ENCODE measurements at regions not wholly inside any gene's neighbourhood (a gene's known extent, or its start where the extent isn't known, plus 50 kb on each side); places are given as distances from the start of the nearest gene placed in this dataset.

DNA sequence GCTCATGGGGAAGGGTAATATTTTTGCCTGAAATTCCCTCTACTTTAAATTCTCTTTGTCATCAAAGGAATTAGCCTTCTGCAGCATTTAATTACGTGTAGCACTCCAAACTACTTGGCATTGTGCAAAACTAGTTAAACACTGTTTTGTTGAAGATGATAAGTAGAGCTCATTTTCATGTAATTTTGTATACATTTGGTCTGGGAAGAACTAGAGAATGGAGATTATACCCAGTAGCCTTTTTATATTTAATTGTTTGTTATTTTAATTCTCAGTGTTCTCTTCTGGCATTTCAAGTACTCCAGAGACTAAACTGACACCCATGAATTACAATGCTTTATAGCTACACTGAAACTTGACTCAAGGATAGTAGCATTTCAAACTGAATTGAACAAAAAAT lies 211.5 kb upstream of the SMIM31 start:
- H3K36me3 ChIP-seq (ENCODE audit: insufficient read depth, insufficient read length, low read length): no peaks in the 10 kb centered on the region
- TF ChIP-seq SUZ12 (IDR thresholded peaks at IDR 0.05; ENCODE audit: extremely low read depth, insufficient read depth, insufficient read length) (no peak), YY1 (IDR thresholded peaks at IDR 0.05; ENCODE audit: insufficient read depth, insufficient read length) (no peak), ZNF274 (IDR thresholded peaks at IDR 0.05; ENCODE audit: low read depth, low read length) (no peak)
- H3K9ac ChIP-seq (ENCODE audit: insufficient read length, low read depth): no peak overlapping the region
- DNase-seq (ENCODE audit: low read depth, low spot score): no peak
- H3K4me1 ChIP-seq (ENCODE audit: insufficient read depth, insufficient read length): no peaks in the 10 kb centered on the region
- no peaks in the 10 kb centered on the region for H3K27me3 ChIP-seq (ENCODE audit: insufficient read depth, insufficient read length)
- no peak overlapping the region for H3K4me3 ChIP-seq (ENCODE audit: insufficient read length, low read depth)
- peaks cover 13% of the 10 kb centered on the region; the same call in 1 of the 2 replicates for H3K9me3 ChIP-seq (ENCODE audit: insufficient read depth, low read length)

GRCh38 chr4:164550989-164551712 lies 202.8 kb upstream of the SMIM31 start:
- no peak for DNase-seq (ENCODE audit: low read depth, low spot score)
- H3K4me3 ChIP-seq (ENCODE audit: insufficient read length, low read depth): no peak overlapping the region
- no peaks in the 10 kb centered on the region for H3K9me3 ChIP-seq (ENCODE audit: insufficient read depth, low read length)
- H3K9ac ChIP-seq (ENCODE audit: insufficient read length, low read depth): no peak overlapping the region
- no peak for TF ChIP-seq YY1 (IDR thresholded peaks at IDR 0.05; ENCODE audit: insufficient read depth, insufficient read length)
- TF ChIP-seq SUZ12 (IDR thresholded peaks at IDR 0.05; ENCODE audit: extremely low read depth, insufficient read depth, insufficient read length): no peak
- TF ChIP-seq ZNF274 (IDR thresholded peaks at IDR 0.05; ENCODE audit: low read depth, low read length): no peak
- no peaks in the 10 kb centered on the region for H3K36me3 ChIP-seq (ENCODE audit: insufficient read depth, insufficient read length, low read length)
- H3K4me1 ChIP-seq (ENCODE audit: insufficient read depth, insufficient read length): no peaks in the 10 kb centered on the region
- no peaks in the 10 kb centered on the region for H3K27me3 ChIP-seq (ENCODE audit: insufficient read depth, insufficient read length)

GRCh38 chr4:164551713-164552040 lies 202.3 kb upstream of the SMIM31 start:
- TF ChIP-seq SUZ12 (IDR thresholded peaks at IDR 0.05; ENCODE audit: extremely low read depth, insufficient read depth, insufficient read length): no peak
- no peak for TF ChIP-seq YY1 (IDR thresholded peaks at IDR 0.05; ENCODE audit: insufficient read depth, insufficient read length)
- no peak for TF ChIP-seq ZNF274 (IDR thresholded peaks at IDR 0.05; ENCODE audit: low read depth, low read length)
- Histone ChIP-seq H3K27me3 (ENCODE audit: insufficient read depth, insufficient read length) (no peaks in the 10 kb centered on the region), H3K4me3 (ENCODE audit: insufficient read length, low read depth) (no peak overlapping the region), H3K4me1 (ENCODE audit: insufficient read depth, insufficient read length) (no peaks in the 10 kb centered on the region), H3K9ac (ENCODE audit: insufficient read length, low read depth) (no peak overlapping the region), H3K36me3 (ENCODE audit: insufficient read depth, insufficient read length, low read length) (no peaks in the 10 kb centered on the region), H3K9me3 (ENCODE audit: insufficient read depth, low read length) (no peaks in the 10 kb centered on the region)
- no peak for DNase-seq (ENCODE audit: low read depth, low spot score)

GRCh38 chr4:164571593-164572390 lies 182.1 kb upstream of the SMIM31 start:
- no peak for DNase-seq (ENCODE audit: low read depth, low spot score)
- H3K36me3 ChIP-seq (ENCODE audit: insufficient read depth, insufficient read length, low read length): no peaks in the 10 kb centered on the region
- TF ChIP-seq ZNF274 (IDR thresholded peaks at IDR 0.05; ENCODE audit: low read depth, low read length): no peak
- no peak for TF ChIP-seq SUZ12 (IDR thresholded peaks at IDR 0.05; ENCODE audit: extremely low read depth, insufficient read depth, insufficient read length)
- no peak for TF ChIP-seq YY1 (IDR thresholded peaks at IDR 0.05; ENCODE audit: insufficient read depth, insufficient read length)
- no peaks in the 10 kb centered on the region for H3K27me3 ChIP-seq (ENCODE audit: insufficient read depth, insufficient read length)
- H3K4me3 ChIP-seq (ENCODE audit: insufficient read length, low read depth): no peak overlapping the region
- no peaks in the 10 kb centered on the region for H3K9me3 ChIP-seq (ENCODE audit: insufficient read depth, low read length)
- no peak overlapping the region for H3K9ac ChIP-seq (ENCODE audit: insufficient read length, low read depth)
- H3K4me1 ChIP-seq (ENCODE audit: insufficient read depth, insufficient read length): no peaks in the 10 kb centered on the region

- TF ChIP-seq ZNF274 (IDR thresholded peaks at IDR 0.05; ENCODE audit: low read depth, low read length): no peak
- no peak for TF ChIP-seq SUZ12 (IDR thresholded peaks at IDR 0.05; ENCODE audit: extremely low read depth, insufficient read depth, insufficient read length)
- no peak for TF ChIP-seq YY1 (IDR thresholded peaks at IDR 0.05; ENCODE audit: insufficient read depth, insufficient read length)
- Histone ChIP-seq H3K9ac (ENCODE audit: insufficient read length, low read depth) (no peak overlapping the region), H3K36me3 (ENCODE audit: insufficient read depth, insufficient read length, low read length) (no peaks in the 10 kb centered on the region), H3K27me3 (ENCODE audit: insufficient read depth, insufficient read length) (no peaks in the 10 kb centered on the region), H3K9me3 (ENCODE audit: insufficient read depth, low read length) (no peaks in the 10 kb centered on the region), H3K4me3 (ENCODE audit: insufficient read length, low read depth) (no peak overlapping the region), H3K4me1 (ENCODE audit: insufficient read depth, insufficient read length) (no peaks in the 10 kb centered on the region)
- no peak for DNase-seq (ENCODE audit: low read depth, low spot score)
These were observed 181.1 kb upstream of the SMIM31 start for GRCh38 chr4:164572877-164573279.

DNA sequence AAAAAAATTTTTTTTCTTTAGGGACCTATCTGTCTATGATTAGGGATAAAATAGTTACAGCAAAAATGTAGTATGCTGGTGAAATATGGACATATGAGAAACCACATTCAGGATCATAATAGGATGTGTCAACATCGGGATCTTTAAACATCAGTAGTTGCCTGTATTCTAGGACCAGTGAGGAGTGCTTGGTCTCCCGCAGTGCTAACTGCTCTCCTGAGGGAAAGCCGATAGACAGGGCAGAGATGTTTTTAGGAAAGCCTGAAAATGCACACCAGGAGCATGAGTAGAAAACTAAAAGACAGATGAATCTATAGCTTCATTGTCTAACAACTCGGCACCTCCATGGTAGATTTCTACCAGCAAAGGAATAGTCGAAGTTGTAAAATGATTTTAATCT lies 178.1 kb upstream of the SMIM31 start:
- Histone ChIP-seq H3K4me1 (ENCODE audit: insufficient read depth, insufficient read length) (no peaks in the 10 kb centered on the region), H3K36me3 (ENCODE audit: insufficient read depth, insufficient read length, low read length) (no peaks in the 10 kb centered on the region), H3K27me3 (ENCODE audit: insufficient read depth, insufficient read length) (no peaks in the 10 kb centered on the region), H3K9me3 (ENCODE audit: insufficient read depth, low read length) (no peaks in the 10 kb centered on the region), H3K4me3 (ENCODE audit: insufficient read length, low read depth) (no peak overlapping the region), H3K9ac (ENCODE audit: insufficient read length, low read depth) (no peak overlapping the region)
- no peak for TF ChIP-seq ZNF274 (IDR thresholded peaks at IDR 0.05; ENCODE audit: low read depth, low read length)
- TF ChIP-seq SUZ12 (IDR thresholded peaks at IDR 0.05; ENCODE audit: extremely low read depth, insufficient read depth, insufficient read length): no peak
- no peak for TF ChIP-seq YY1 (IDR thresholded peaks at IDR 0.05; ENCODE audit: insufficient read depth, insufficient read length)
- DNase-seq (ENCODE audit: low read depth, low spot score): no peak

GRCh38 chr4:164579270-164579942 lies 174.5 kb upstream of the SMIM31 start:
- TF ChIP-seq ZNF274 (IDR thresholded peaks at IDR 0.05; ENCODE audit: low read depth, low read length) (no peak), SUZ12 (IDR thresholded peaks at IDR 0.05; ENCODE audit: extremely low read depth, insufficient read depth, insufficient read length) (no peak), YY1 (IDR thresholded peaks at IDR 0.05; ENCODE audit: insufficient read depth, insufficient read length) (no peak)
- DNase-seq (ENCODE audit: low read depth, low spot score): no peak
- Histone ChIP-seq H3K27me3 (ENCODE audit: insufficient read depth, insufficient read length) (no peaks in the 10 kb centered on the region), H3K36me3 (ENCODE audit: insufficient read depth, insufficient read length, low read length) (no peaks in the 10 kb centered on the region), H3K4me1 (ENCODE audit: insufficient read depth, insufficient read length) (no peaks in the 10 kb centered on the region), H3K9ac (ENCODE audit: insufficient read length, low read depth) (no peak overlapping the region), H3K4me3 (ENCODE audit: insufficient read length, low read depth) (no peak overlapping the region), H3K9me3 (ENCODE audit: insufficient read depth, low read length) (no peaks in the 10 kb centered on the region)

Data from NT2/D1 (cell line).